ENCODE measurements at regions not wholly inside any gene's neighbourhood (a gene's known extent, or its start where the extent isn't known, plus 50 kb on each side); places are given as distances from the start of the nearest gene placed in this dataset.

DNA sequence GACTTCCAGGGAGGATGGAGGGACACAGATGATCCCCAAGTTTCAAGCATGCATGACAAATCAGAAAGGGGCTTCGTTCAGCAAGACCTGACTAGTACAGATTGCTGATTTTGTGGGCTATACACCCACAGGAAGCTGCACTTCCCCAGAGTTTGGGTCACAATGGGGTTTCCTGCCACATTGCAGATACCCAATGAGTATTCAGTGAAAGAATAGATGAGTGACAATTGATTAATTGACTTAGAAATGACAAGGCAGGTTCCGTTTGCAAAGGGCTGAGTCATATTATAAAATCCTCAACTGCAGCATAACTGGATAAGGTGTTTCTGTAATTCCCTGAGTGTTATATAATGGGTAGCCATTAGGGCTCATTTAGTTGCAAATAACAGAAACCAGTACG is 146.6 kb upstream of the TBL1X start:
- no peak for DNase-seq

DNA sequence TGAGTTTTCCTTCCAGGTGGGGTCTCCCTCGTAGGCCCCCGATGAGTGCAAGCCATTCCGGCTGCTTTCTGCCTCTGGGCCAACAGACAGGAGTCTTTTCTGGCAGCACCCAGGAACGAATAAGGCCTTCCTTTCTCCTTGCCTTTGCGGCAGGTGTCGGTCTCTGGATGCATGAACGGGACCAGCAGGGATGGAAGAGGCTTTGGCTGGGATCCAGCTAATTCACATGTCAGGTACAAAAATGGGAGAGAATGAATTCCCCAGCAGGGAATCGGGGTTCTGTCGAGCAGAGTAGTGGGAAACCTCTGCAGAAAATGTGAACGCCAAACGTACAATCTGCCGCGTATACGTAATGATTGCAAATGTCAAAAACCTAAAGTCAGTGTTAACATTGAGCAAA is 146.1 kb upstream of the TBL1X start:
- DNase-seq, result no peak

- no peak for DNase-seq
Observed at GRCh38 chrX:9320940-9321339, 143.9 kb upstream of the TBL1X start.

DNA sequence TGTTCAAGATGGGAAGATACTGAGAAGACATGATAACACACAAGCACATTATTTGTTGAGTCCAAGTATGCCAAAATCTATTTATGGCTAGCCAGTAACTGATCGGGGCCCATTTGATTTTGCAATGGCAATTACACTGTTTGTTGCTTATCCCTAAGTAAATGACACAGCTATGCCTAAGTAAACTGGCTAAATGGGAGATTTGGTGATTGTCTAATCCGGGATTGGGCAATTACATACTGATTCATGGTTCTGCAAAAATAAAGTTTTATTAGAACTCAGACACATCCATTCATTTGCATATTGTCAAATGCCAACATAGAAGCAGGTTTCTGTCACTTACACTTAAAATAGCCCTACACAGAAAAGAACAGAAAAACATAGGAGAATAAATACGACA is 140.2 kb upstream of the TBL1X start:
- DNase-seq, result no peak

DNA sequence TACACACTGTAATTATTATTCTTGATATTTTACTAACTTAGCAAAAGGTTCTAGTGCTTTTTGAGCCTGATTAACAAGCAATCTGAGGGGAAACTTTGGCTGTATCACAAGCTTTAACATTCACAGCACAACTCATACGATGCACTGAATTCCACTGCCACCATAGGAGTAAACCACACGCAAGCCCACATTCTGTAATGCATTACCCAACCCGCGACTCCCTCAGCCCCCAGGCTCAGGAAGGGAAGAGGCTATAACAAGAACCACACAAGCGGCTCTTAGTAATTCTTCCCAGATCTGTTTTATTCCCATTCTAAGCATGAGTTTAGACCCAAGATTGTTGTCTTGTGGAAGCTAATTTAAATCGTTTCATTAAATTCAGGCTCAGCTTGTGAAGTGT is 138.5 kb upstream of the TBL1X start:
- DNase-seq, result no peak

DNA sequence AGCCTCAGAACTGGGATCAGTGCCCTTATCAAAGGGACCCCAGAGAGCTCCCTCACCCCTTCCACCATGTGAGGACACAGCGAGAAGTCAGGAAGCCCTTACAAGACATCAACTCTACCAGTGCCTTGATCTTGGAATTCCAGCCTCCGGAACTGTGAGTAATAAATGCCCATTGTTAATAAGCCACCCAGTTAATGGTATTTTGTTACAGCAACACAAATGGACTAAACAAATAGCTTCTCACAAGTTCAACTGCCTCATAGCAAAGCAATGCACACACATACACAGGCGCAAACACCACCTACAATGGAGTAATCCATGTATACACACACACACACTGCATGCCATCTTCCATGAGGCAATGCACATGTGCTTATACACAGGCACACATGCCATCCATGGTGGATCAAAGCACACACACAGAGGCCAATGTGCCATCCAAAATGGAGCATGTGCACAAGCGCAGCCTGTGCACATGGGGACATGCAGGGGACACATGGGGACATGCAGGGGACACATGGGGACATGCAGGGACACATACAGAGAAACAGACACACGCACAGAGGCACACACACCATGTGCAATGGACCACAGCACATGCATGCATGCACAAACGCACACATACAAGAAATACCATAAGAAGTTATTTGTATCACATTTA is 137.6 kb upstream of the TBL1X start:
- DNase-seq, result no peak

GRCh38 chrX:9327747-9328145 is 137.1 kb upstream of the TBL1X start:
- no peak for DNase-seq

- DNase-seq, result no peak
Observed at GRCh38 chrX:9329056-9329455, 135.8 kb upstream of the TBL1X start.

DNA sequence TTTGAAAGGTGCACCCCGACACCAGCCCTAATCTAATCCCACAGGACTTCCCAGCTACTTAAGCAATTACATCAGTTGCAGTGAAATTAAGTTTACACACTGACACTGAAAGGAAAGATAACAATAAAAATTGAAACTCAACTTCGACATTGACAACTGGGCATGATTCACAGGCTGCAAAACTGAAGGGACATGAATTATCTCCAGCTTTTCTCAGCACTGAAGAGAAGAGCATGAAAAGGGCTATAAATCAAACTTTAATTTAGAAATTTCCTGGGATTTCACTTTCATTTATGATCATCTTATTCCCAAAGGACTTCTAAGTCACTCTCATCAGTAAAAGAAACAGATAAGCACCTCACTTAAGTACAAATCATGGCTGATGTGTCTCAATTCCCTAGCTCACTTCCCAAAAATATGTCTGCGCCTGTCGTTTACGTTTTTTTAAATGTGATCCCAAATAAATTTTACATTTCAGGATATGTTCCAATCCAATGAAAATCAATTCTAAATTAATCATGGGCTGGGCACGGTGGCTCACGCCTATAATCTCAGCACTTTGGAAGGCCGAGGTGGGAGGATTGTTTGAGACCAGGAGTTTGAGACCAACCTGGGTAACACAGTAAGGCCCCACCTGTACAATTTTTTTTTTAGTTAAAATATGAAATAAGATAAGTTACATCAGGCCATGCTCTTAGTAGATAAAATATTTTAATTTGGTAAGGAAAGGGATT is 134.4 kb upstream of the TBL1X start:
- no peak for DNase-seq

GRCh38 chrX:9333873-9334560 is 130.8 kb upstream of the TBL1X start:
- no peak for DNase-seq

DNA sequence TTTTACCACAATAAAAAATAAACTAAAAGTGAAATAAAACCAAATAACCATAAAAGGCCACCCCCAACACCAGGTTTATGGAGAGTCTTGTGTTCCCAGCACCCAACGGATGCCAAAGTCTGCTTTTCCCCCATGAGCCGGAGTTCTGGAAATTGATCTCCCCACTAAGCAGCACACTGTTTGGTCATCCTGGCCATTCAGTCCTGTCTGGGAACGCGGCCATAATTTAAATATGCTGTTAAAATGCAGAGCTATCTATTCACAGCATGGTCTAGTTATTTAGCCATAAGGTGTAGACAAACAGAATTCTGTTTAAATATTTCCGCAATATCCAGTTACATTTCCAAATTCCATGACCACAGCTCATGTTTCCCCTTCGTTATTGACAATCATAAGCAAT is 129.6 kb upstream of the TBL1X start:
- no peak for DNase-seq

GRCh38 chrX:9336456-9336855 is 128.4 kb upstream of the TBL1X start:
- no peak for DNase-seq

DNA sequence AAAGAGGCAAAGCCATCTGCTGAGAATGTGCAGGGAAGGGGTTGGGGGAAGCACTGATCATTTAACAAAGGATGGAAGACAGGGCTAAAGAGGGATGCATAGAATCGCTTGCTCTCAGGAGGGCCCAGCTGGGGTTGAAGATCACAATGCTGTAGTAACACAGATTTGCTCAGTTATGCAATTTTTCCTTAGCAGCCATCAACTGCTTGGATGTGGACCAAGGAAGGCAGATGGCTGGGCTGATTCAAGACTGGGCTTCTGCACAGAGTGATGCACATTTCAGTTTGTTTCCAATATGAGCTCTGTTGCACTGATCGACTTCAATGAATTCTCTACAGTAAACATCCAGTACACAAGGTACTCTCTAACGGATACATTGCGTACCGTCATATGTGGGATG is 127.8 kb upstream of the TBL1X start:
- DNase-seq, result peak; percentile 74

DNA sequence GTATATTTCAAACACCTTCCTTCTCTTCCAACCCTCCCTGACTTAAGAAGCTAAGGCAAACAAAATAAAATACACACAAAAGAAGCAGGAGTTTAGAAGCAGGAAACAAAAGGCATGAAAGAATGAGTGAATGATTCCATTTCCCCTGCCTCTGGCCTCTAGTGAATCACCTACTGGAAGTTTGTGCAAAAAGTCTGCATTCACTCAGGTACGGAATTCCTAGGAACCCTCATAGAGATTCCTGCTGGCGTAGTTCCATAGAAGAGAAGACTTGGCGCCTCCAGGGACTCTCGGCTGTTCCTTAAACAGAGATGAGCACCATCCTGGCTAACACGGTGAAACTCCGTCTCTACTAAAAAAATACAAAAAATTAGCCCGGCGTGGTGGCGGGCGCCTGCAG is 125.9 kb upstream of the TBL1X start:
- no peak for DNase-seq

- DNase-seq, result peak; percentile 26
Observed at GRCh38 chrX:9339603-9340491, 125.0 kb upstream of the TBL1X start.

DNA sequence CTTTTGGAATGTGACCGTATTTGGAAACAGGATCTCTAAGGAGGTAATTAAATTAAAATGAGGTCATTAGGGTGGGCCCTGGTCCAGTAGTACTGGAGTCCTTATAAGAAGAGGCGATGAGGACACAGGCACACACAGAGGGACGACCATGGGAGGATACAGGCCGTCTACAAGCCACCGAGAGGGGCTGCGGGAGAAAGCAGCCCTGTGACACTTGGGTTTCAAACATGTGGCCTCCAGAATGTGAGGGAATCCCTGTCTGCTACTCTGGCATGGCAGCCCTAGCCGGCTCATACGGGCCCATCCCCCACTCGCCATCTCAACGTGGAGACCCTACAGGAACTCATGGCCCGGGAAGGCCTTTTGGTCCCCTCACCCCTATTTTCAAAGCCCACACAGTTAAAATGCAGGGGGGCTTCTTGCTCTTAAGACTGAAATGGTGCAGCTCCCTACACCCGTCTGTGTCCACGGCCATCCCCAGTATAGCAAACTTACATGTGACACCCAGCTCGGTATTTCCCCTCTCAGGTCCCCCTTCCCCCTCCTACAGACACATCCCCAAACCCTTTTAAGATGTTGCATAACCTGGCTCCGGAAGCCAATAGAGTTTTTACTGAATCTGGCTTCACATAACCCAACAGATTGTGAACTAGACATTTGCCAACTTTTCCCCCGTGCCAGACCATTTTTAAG is 124.1 kb upstream of the TBL1X start:
- peak; percentile 21 for DNase-seq

GRCh38 chrX:9341291-9342201 is 123.3 kb upstream of the TBL1X start:
- no peak for DNase-seq

GRCh38 chrX:9342561-9343051 is 122.3 kb upstream of the TBL1X start:
- DNase-seq, result no peak

DNA sequence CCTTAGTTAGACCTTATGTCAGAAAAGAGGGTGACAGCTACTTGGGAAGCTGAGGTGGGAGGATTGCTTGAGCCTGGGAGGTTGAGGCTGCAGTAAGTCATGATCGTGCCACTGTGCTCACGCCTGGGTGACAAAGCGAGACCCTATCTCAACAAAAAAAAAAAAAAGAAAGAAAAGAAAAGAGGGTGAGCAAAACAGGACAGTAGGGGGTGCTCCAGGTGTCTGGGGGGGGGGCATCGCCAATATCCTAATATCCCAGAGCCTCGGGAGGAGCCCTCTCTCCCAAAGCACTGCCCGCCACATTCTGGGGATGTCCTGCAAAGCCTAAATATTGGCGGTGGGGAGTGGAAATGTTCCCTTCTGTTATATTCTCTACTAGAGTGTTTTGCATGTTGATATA is 120.9 kb upstream of the TBL1X start:
- DNase-seq, result no peak

GRCh38 chrX:9345957-9346356 is 118.9 kb upstream of the TBL1X start:
- DNase-seq, result no peak
